Heart left ventricle (tissue), 16 donors: ENCODE measurements at regions not wholly inside any gene's neighbourhood (a gene's known extent, or its start where the extent isn't known, plus 50 kb on each side); places are given as distances from the start of the nearest gene placed in this dataset.

Experiments used
- ATAC-seq, 4 donors: fragments of 200-7000 bp; cut with Tn5 transposase; one replicate each; pipeline ENCODE4 v1.9.1; 2020 to 2022; ENCODE audit warnings: moderate library complexity in 4 of 4, mild to moderate bottlenecking in 3 of 4, moderate number of reproducible peaks in 1 of 4
- DNase-seq, 5 donors: peaks; one replicate each; pipeline ENCODE4 v3.0.0-alpha.2; 2020
- H3K27ac ChIP-seq, 12 donors: fragments of 200-600 bp; sonication (generic) in 4 of 12; one replicate each; pipeline versions ENCODE4 v1.5.0 to v1.8.0; 2016 to 2022; ENCODE audit warnings: mild to moderate bottlenecking in 2 of 12
- H3K27me3 ChIP-seq, 9 donors: fragments of 200-600 bp; sonication (generic) in 2 of 9; one replicate each; pipeline versions ENCODE4 v1.5.1 to v1.8.0; 2016 to 2022; ENCODE audit warnings: mild to moderate bottlenecking in 3 of 9
- H3K36me3 ChIP-seq, 9 donors: fragments of 200-600 bp; sonication (generic) in 2 of 9; one replicate each; pipeline versions ENCODE4 v1.5.0 to v1.8.0; 2018 to 2022; ENCODE audit warnings: mild to moderate bottlenecking in 2 of 9
- H3K4me1 ChIP-seq, 12 donors: fragments of 200-600 bp; sonication (generic) in 4 of 12; one replicate each; pipeline versions ENCODE4 v1.5.0 to v1.8.0; 2016 to 2022; ENCODE audit warnings: mild to moderate bottlenecking in 3 of 12
- H3K4me3 ChIP-seq, 12 donors: fragments of 200-600 bp; sonication (generic) in 4 of 12; one replicate each; pipeline versions ENCODE4 v1.5.0 to v1.8.0; 2017 to 2022; ENCODE audit warnings: mild to moderate bottlenecking in 9 of 12, moderate library complexity in 4 of 12
- H3K9me3 ChIP-seq, 12 donors: fragments of 200-600 bp; sonication (generic) in 4 of 12; one replicate each; pipeline versions ENCODE4 v1.5.0 to v1.8.0; 2016 to 2022; ENCODE audit warnings: mild to moderate bottlenecking in 1 of 12
- POLR2A ChIP-seq, 2 donors: fragments of 450-650 bp; IDR thresholded peaks; one replicate each; pipeline ENCODE4 v1.6.1; 2017; ENCODE audit warnings: antibody characterized with exemption in 2 of 2, mild to moderate bottlenecking in 2 of 2, moderate library complexity in 2 of 2
- WGBS, 4 donors: extraction: QIAGEN DNeasy Blood & Tissue Kit in 2 of 4; methylation state at CpG; one replicate each; pipeline versions ENCODE4 v1.1.5 to v1.1.7; 2013 to 2018; 5-methylcytosine and 5-hydroxymethylcytosine counted together
- intact Hi-C, 10 donors: fragments of 100-400 bp; cut with DNase I; formaldehyde crosslinking; loops; one replicate each; pipeline versions ENCODE4 v1.11.1 to v1.14.2; 2022
- TF ChIP-seq, protein P1 (sequence below), 12 donors: fragments of 200-600 bp; sonication (generic) in 4 of 12; IDR thresholded peaks; one replicate each; pipeline versions ENCODE4 v1.5.0 to v1.8.0; 2018 to 2022; ENCODE audit warnings: antibody characterized with exemption in 12 of 12, mild to moderate bottlenecking in 5 of 12
- donor health status: ischemic (EF 13 %, LVEDD 7.1; RV severe dilation, severe dysfunction).
- donor health status: healthy with polysubstance abuse.
- donor health status: DM: no; HTN: yes; CAD: no.
- donor health status: DM: no; HTN: no; CAD: no.
- donor health status: ischemic (EF 25% LVEDD 6.9; RV normal size, moderate dysfunction).
- donor health status: ischemic (EF 25% LVEDD 5.7; RV mildly dilated, moderate dysfunction).
- donor health status: healthy.
- donor health status: DM: yes; HTN: yes; CAD: no.
- donor health status: ischemic (EF 35%, LVEDD 5.7; RV mildly dilated, moderate dysfunction).
- donor health status: nonischemic (EF 11% LVEDD 7.7; RV severe dilation, severe dysfunction).
- donor health status: DM: yes; HTN: yes; CAD: no.
- donor health status: PGD.
- donor health status: ischemic (EF 29% LVEDD 5.4; RV normal size, mild dysfunction).
- donor health status: nonischemic (EF 23%, LVEDD 6.1; RV moderate dilation, normal function).

DNA sequence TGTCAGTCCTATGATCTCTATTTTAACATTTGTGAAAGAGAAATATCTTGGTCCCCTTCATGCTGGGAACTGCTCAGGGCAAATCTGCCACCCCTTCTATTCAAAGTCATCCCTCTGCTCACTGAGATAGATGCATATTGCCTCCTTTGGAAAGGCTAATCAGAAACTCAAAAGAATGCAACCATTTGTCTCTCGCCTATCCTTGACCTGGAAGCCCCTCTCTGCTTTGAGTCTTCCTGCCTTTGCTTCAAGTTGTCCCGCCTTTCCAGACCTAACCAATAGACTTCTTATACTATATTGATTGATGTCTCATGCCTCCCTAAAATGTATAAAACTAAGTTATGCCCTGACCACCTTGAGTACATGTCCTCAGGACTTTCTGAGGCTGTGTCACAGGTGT lies 97.0 kb downstream of the PSAT1 start:
- Histone ChIP-seq H3K4me1 (no peaks in the 10 kb centered on the region), H3K27ac (no peak overlapping the region), H3K9me3 (peaks cover 0 to 19% (median 4%) of the 10 kb centered on the region in 12 donors), H3K36me3 (no peaks in the 10 kb centered on the region), H3K4me3 (no peak overlapping the region), H3K27me3 (peaks cover 0 to 5% (median 0%) of the 10 kb centered on the region in 9 donors)
- ATAC-seq (no peak), DNase-seq (no peak)
- 74 to 84% (median 76%) methylated on average over 2 of the region's 2 CpGs for WGBS, 4 donors
- TF ChIP-seq, protein P1, sequence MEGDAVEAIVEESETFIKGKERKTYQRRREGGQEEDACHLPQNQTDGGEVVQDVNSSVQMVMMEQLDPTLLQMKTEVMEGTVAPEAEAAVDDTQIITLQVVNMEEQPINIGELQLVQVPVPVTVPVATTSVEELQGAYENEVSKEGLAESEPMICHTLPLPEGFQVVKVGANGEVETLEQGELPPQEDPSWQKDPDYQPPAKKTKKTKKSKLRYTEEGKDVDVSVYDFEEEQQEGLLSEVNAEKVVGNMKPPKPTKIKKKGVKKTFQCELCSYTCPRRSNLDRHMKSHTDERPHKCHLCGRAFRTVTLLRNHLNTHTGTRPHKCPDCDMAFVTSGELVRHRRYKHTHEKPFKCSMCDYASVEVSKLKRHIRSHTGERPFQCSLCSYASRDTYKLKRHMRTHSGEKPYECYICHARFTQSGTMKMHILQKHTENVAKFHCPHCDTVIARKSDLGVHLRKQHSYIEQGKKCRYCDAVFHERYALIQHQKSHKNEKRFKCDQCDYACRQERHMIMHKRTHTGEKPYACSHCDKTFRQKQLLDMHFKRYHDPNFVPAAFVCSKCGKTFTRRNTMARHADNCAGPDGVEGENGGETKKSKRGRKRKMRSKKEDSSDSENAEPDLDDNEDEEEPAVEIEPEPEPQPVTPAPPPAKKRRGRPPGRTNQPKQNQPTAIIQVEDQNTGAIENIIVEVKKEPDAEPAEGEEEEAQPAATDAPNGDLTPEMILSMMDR (IDR thresholded peaks at IDR 0.05), result no peak
- no peak for TF ChIP-seq POLR2A (IDR thresholded peaks at IDR 0.05)
- intact Hi-C loops, result no loop called here

DNA sequence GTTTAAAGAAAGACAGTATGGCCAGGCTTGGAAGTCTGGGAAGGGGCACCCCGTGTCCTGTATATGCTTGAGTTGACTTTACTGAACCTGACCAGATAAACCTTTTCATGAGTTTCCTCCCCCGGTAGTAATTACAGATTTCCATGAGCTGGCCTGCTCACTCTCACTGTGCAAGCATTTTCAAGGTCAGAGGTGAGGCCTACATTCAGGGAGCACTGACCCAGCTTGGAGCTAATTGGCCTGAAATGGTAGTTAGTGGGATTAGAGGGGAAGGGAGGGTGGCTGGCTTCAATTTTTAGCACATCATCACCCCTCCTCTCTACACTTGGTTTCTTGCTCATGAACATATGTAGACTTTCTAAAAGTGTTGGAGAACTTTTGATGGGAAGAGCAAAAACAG lies 99.2 kb downstream of the PSAT1 start:
- no peaks in the 10 kb centered on the region for H3K4me1 ChIP-seq
- H3K27me3 ChIP-seq, result peaks cover 0 to 10% (median 0%) of the 10 kb centered on the region in 9 donors
- ATAC-seq (no peak), DNase-seq (no peak)
- H3K27ac ChIP-seq, result no peak overlapping the region
- intact Hi-C loops, result no loop called here
- H3K9me3 ChIP-seq, result peaks cover 0 to 19% (median 4%) of the 10 kb centered on the region in 12 donors
- WGBS, 4 donors, result 48 to 77% (median 59%) methylated on average over 2 of the region's 2 CpGs
- no peak overlapping the region for H3K4me3 ChIP-seq
- no peaks in the 10 kb centered on the region for H3K36me3 ChIP-seq
- TF ChIP-seq, protein P1 (IDR thresholded peaks at IDR 0.05), result no peak
- no peak for TF ChIP-seq POLR2A (IDR thresholded peaks at IDR 0.05)

DNA sequence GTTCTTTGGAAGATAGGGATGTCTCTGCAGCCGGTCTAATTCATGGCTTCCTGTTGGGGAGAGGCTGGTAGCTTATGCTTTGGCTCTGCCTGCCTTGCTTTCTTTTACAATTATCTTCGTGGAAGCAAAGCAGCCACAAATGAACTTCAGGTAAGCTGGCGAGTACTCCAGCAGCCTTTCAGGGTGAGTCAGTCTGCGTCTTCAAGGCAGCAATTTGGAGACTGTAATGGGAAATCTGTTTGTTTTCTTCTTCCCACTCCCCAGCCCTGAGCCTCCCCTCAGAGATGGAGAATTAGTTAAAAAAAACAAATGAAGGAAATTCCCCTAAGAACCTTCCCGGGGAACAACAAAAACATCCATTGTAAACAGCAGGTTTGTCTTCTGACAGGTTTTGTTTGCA lies 100.1 kb downstream of the PSAT1 start:
- peaks cover 0 to 19% (median 4%) of the 10 kb centered on the region in 12 donors for H3K9me3 ChIP-seq
- no peaks in the 10 kb centered on the region for H3K36me3 ChIP-seq
- H3K4me1 ChIP-seq, result no peaks in the 10 kb centered on the region
- no peak overlapping the region for H3K27ac ChIP-seq
- intact Hi-C loops, result no loop called here
- DNase-seq (no peak), ATAC-seq (no peak)
- H3K27me3 ChIP-seq, result peaks cover 0 to 13% (median 0%) of the 10 kb centered on the region in 9 donors
- 40 to 44% (median 40%) methylated on average over 5 of the region's 5 CpGs for WGBS, 4 donors
- no peak overlapping the region for H3K4me3 ChIP-seq
- TF ChIP-seq POLR2A (IDR thresholded peaks at IDR 0.05), result no peak
- TF ChIP-seq, protein P1 (IDR thresholded peaks at IDR 0.05), result no peak

DNA sequence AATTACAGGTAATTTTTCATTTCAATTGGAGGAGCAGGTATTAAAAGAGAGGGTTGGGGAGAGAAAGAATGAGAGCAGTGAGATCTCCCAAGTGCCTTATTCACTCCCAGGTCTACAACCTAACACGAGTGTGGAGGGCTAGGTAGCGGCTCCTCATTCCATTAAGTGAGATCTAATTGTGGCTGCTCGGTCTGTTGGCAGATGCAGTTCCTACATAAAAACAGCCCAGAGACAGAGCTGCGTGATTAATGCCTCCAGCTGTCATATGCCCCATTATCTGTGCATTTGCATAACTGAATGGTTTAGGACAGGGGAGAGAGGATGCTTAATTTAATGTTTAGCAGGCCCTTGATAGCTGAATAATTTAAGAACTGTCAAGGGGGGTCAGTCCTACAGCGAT lies 100.5 kb downstream of the PSAT1 start:
- Histone ChIP-seq H3K36me3 (no peaks in the 10 kb centered on the region), H3K27me3 (peaks cover 0 to 13% (median 0%) of the 10 kb centered on the region in 9 donors), H3K27ac (no peak overlapping the region), H3K4me1 (no peaks in the 10 kb centered on the region), H3K4me3 (no peak overlapping the region), H3K9me3 (peaks cover 0 to 19% (median 4%) of the 10 kb centered on the region in 12 donors)
- ATAC-seq (no peak), DNase-seq (no peak)
- intact Hi-C loops, result no loop called here
- TF ChIP-seq, protein P1 (IDR thresholded peaks at IDR 0.05), result no peak
- TF ChIP-seq POLR2A (IDR thresholded peaks at IDR 0.05), result no peak
- 35 to 40% (median 39%) methylated on average over 5 of the region's 5 CpGs for WGBS, 4 donors
